ENCODE measurements at regions not wholly inside any gene's neighbourhood (a gene's known extent, or its start where the extent isn't known, plus 50 kb on each side); places are given as distances from the start of the nearest gene placed in this dataset.

GRCh38 chr3:18625085-18625484 lies 199.9 kb upstream of the SATB1 start:
- no peak overlapping the region for H3K9ac ChIP-seq (ENCODE audit: insufficient read depth, low read length, poor library complexity, severe bottlenecking)
- no peaks in the 10 kb centered on the region for H3K4me1 ChIP-seq (ENCODE audit: control insufficient read depth in 1 of 2, insufficient read depth in 2 of 2, low read length in 2 of 2)
- no peak overlapping the region for H3K4me2 ChIP-seq (replicated peaks; ENCODE audit: extremely low read depth, low read length, poor library complexity, severe bottlenecking)
- DNase-seq: no peak
- no CpG with 5 or more reads among the region's 2 CpGs for WGBS (ENCODE audit: insufficient coverage)
- H3K9me3 Mint-ChIP-seq: peaks cover 0 to 3% (median 0%) of the 10 kb centered on the region in 7 donors
- H3K4me3 Mint-ChIP-seq: no peak overlapping the region
- no peaks in the 10 kb centered on the region for H3K36me3 Mint-ChIP-seq
- H3K4me1 Mint-ChIP-seq: peaks cover under 1% of the 10 kb centered on the region
- H4K20me1 ChIP-seq (ENCODE audit: insufficient read depth, low read length): no peaks in the 10 kb centered on the region
- H3K27me3 ChIP-seq (ENCODE audit: control insufficient read depth in 2 of 2, insufficient read depth in 2 of 2, low read length in 2 of 2): no peaks in the 10 kb centered on the region
- no peak overlapping the region for H2AFZ ChIP-seq (ENCODE audit: insufficient read depth, low read depth, low read length, poor library complexity, severe bottlenecking)
- intact Hi-C loops (cut with micrococcal nuclease): no loop called here
- H3K27ac ChIP-seq (ENCODE audit: low read depth in 1 of 2, low read length in 2 of 2): no peak overlapping the region
- no peaks in the 10 kb centered on the region for H3K27me3 Mint-ChIP-seq (ENCODE audit: low read depth in 3 of 3)
- no peaks in the 10 kb centered on the region for H3K36me3 ChIP-seq (replicated peaks in 1 of 2; ENCODE audit: control insufficient read depth in 1 of 2, insufficient read depth in 2 of 2, low read length in 2 of 2)
- no peaks in the 10 kb centered on the region for H3K9me3 ChIP-seq (replicated peaks in 1 of 2; ENCODE audit: control insufficient read depth in 1 of 2, insufficient read depth in 1 of 2, low read length in 2 of 2)
- no peaks in the 10 kb centered on the region for H3K79me2 ChIP-seq (ENCODE audit: insufficient read depth, low read length)
- H3K4me3 ChIP-seq (replicated peaks in 1 of 3; ENCODE audit: low read depth in 2 of 3, low read length in 3 of 3): no peak overlapping the region
- no peak for TF ChIP-seq CTCF (IDR thresholded peaks at IDR 0.05)
- no peak overlapping the region for H3K27ac Mint-ChIP-seq

- no CpG with 5 or more reads among the region's 6 CpGs for WGBS (ENCODE audit: insufficient coverage)
- no peak overlapping the region for H3K4me2 ChIP-seq (replicated peaks; ENCODE audit: extremely low read depth, low read length, poor library complexity, severe bottlenecking)
- H3K4me3 ChIP-seq (replicated peaks in 1 of 3; ENCODE audit: low read depth in 2 of 3, low read length in 3 of 3): no peak overlapping the region
- no peaks in the 10 kb centered on the region for H3K36me3 ChIP-seq (replicated peaks in 1 of 2; ENCODE audit: control insufficient read depth in 1 of 2, insufficient read depth in 2 of 2, low read length in 2 of 2)
- H3K9ac ChIP-seq (ENCODE audit: insufficient read depth, low read length, poor library complexity, severe bottlenecking): no peak overlapping the region
- no peaks in the 10 kb centered on the region for H4K20me1 ChIP-seq (ENCODE audit: insufficient read depth, low read length)
- Mint-ChIP-seq H3K27me3 (ENCODE audit: low read depth in 3 of 3) (no peaks in the 10 kb centered on the region), H3K4me1 (no peaks in the 10 kb centered on the region), H3K4me3 (no peak overlapping the region), H3K36me3 (no peaks in the 10 kb centered on the region), H3K9me3 (peaks cover 0 to 3% (median 0%) of the 10 kb centered on the region in 7 donors), H3K27ac (no peak overlapping the region)
- H3K9me3 ChIP-seq (replicated peaks in 1 of 2; ENCODE audit: control insufficient read depth in 1 of 2, insufficient read depth in 1 of 2, low read length in 2 of 2): no peaks in the 10 kb centered on the region
- DNase-seq: no peak
- TF ChIP-seq CTCF (IDR thresholded peaks at IDR 0.05): no peak
- H3K79me2 ChIP-seq (ENCODE audit: insufficient read depth, low read length): no peaks in the 10 kb centered on the region
- no peaks in the 10 kb centered on the region for H3K4me1 ChIP-seq (ENCODE audit: control insufficient read depth in 1 of 2, insufficient read depth in 2 of 2, low read length in 2 of 2)
- H2AFZ ChIP-seq (ENCODE audit: insufficient read depth, low read depth, low read length, poor library complexity, severe bottlenecking): no peak overlapping the region
- intact Hi-C loops (cut with micrococcal nuclease): no loop called here
- no peaks in the 10 kb centered on the region for H3K27me3 ChIP-seq (ENCODE audit: control insufficient read depth in 2 of 2, insufficient read depth in 2 of 2, low read length in 2 of 2)
- no peak overlapping the region for H3K27ac ChIP-seq (ENCODE audit: low read depth in 1 of 2, low read length in 2 of 2)
These were observed 198.1 kb upstream of the SATB1 start for GRCh38 chr3:18623220-18623619.
